ENCODE measurements at regions not wholly inside any gene's neighbourhood (a gene's known extent, or its start where the extent isn't known, plus 50 kb on each side); places are given as distances from the start of the nearest gene placed in this dataset.

DNA sequence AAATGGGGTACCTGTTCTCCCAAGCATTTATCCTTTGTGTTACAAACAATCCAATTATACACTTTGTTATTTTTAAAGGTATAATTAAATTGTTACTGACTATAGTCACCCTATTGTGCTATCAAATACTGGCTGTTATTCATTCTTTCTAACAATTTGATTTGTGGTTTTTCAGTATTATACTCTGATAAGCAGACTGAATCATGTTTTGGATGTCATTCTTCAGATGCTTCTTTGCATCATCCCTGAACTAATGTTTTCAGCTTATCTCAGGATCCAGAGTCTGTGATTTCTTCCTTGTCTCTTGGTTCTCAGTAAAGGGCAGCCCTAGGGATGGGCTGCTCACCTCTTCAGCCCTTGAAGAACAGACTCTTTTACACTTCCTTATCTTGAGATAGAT lies 177.8 kb upstream of the SGCD start:
- Histone ChIP-seq H2AFZ (ENCODE audit: low read length) (no peak overlapping the region), H3K23ac (ENCODE audit: insufficient read length) (no peak overlapping the region), H3K14ac (ENCODE audit: insufficient read length) (no peak overlapping the region), H3K18ac (ENCODE audit: extremely low read depth, low read length) (no peak overlapping the region), H2AK5ac (ENCODE audit: low read depth, low read length) (no peak overlapping the region), H3K4ac (replicated peaks; ENCODE audit: insufficient read length, low read depth, low read length) (no peak overlapping the region), H4K91ac (replicated peaks; ENCODE audit: insufficient read length, low read length) (no peak overlapping the region), H3K9ac (replicated peaks in 1 of 4; ENCODE audit: extremely low read depth in 1 of 4, low read depth in 3 of 4, low read length in 3 of 4) (no peak overlapping the region), H3K79me1 (ENCODE audit: low read depth, low read length) (no peaks in the 10 kb centered on the region), H2BK120ac (replicated peaks; ENCODE audit: low read depth, low read length) (no peak overlapping the region), H4K8ac (ENCODE audit: extremely low read depth, insufficient read depth, low read length) (no peak overlapping the region), H3K4me3 (ENCODE audit: extremely low read depth in 1 of 4, insufficient read depth in 2 of 4, low read depth in 3 of 4, low read length in 4 of 4) (no peak overlapping the region), H3K4me2 (ENCODE audit: insufficient read depth in 1 of 2, low read depth in 2 of 2, low read length in 2 of 2) (no peak overlapping the region), H3K56ac (replicated peaks; ENCODE audit: insufficient read length, low read depth, low read length) (no peak overlapping the region), H2BK12ac (ENCODE audit: low read depth, low read length) (no peak overlapping the region), H3K9me3 (ENCODE audit: insufficient read depth in 2 of 2, low read depth in 1 of 2, low read length in 1 of 2) (no peaks in the 10 kb centered on the region), H2BK5ac (ENCODE audit: low read depth, low read length) (no peak overlapping the region), H3K23me2 (ENCODE audit: low read depth, low read length) (no peaks in the 10 kb centered on the region), H3K27me3 (replicated peaks in 1 of 4; ENCODE audit: control insufficient read depth in 3 of 4, extremely low read depth in 1 of 4, insufficient read depth in 3 of 4, low read length in 3 of 4) (no peaks in the 10 kb centered on the region), H2BK20ac (ENCODE audit: low read length) (no peak overlapping the region), H3K36me3 (ENCODE audit: control insufficient read depth in 2 of 4, insufficient read depth in 4 of 4, low read length in 3 of 4) (no peaks in the 10 kb centered on the region), H4K20me1 (replicated peaks in 1 of 2; ENCODE audit: control insufficient read depth in 1 of 2, insufficient read depth in 2 of 2, low read length in 2 of 2) (no peaks in the 10 kb centered on the region), H2BK15ac (ENCODE audit: low read length) (no peak overlapping the region), H3K79me2 (ENCODE audit: control insufficient read depth in 1 of 2, insufficient read depth in 2 of 2, low read length in 2 of 2) (no peaks in the 10 kb centered on the region), H4K5ac (ENCODE audit: insufficient read length, low read depth, low read length) (no peak overlapping the region), H3K4me1 (replicated peaks in 1 of 4; ENCODE audit: control insufficient read depth in 3 of 4, insufficient read depth in 4 of 4, low read length in 3 of 4) (no peaks in the 10 kb centered on the region; a peak in 1 of 7 replicates), H3K27ac (ENCODE audit: low read depth, low read length) (no peak overlapping the region)
- DNase-seq (ENCODE audit: low read depth in 1 of 2, low spot score in 2 of 2) = no peak
- TF ChIP-seq EP300 (IDR thresholded peaks at IDR 0.05; ENCODE audit: borderline replicate concordance in 1 of 2, low read depth in 2 of 2, low read length in 2 of 2) (no peak), BCL11A (IDR thresholded peaks at IDR 0.05; ENCODE audit: low read depth in 2 of 2, low read length in 2 of 2) (no peak), PHF8 (conservative IDR thresholded peaks at IDR 0.05; ENCODE audit: low read depth, low read length) (no peak), CHD2 (IDR thresholded peaks at IDR 0.05; ENCODE audit: low read length) (no peak), TAF7 (optimal IDR thresholded peaks at IDR 0.05; ENCODE audit: borderline replicate concordance, low read depth, low read length) (no peak), ASH2L (IDR thresholded peaks at IDR 0.05; ENCODE audit: low read length) (no peak), CTBP2 (IDR thresholded peaks at IDR 0.05; ENCODE audit: borderline replicate concordance, insufficient read depth, insufficient read length, low read length) (no peak), TAF1 (IDR thresholded peaks at IDR 0.05; ENCODE audit: low read depth, low read length) (no peak), SP2 (IDR thresholded peaks at IDR 0.05; ENCODE audit: low read length) (no peak), TBP (IDR thresholded peaks at IDR 0.05; ENCODE audit: low read depth, low read length) (no peak)
- TF ChIP-seq, protein P1, sequence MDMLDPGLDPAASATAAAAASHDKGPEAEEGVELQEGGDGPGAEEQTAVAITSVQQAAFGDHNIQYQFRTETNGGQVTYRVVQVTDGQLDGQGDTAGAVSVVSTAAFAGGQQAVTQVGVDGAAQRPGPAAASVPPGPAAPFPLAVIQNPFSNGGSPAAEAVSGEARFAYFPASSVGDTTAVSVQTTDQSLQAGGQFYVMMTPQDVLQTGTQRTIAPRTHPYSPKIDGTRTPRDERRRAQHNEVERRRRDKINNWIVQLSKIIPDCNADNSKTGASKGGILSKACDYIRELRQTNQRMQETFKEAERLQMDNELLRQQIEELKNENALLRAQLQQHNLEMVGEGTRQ (IDR thresholded peaks at IDR 0.05; ENCODE audit: low read length) = no peak
- CTCF ChIA-PET (ENCODE audit: partially characterized antibody) = interaction anchor here (0.8 kb wide), 1 partner anchor 70 kb away, joined by 3 read pairs; no protein-coding TSS in a partner anchor
- POLR2A ChIA-PET (ENCODE audit: partially characterized antibody) = no interaction called here
- no peak for FAIRE-seq

Measured in H1 (cell line).